H1 (cell line): ENCODE measurements at regions not wholly inside any gene's neighbourhood (a gene's known extent, or its start where the extent isn't known, plus 50 kb on each side); places are given as distances from the start of the nearest gene placed in this dataset.

ENCODE experiments used
- CTCF ChIA-PET: fragments of 300-600 bp; sonication (Branson Sonifier 250); formaldehyde crosslinking; loops from one replicate; lab custom pipeline; 2021; ENCODE audit not compliant: partially characterized antibody; lab: Charles Lee
- POLR2A ChIA-PET: fragments of 300-600 bp; sonication (Branson Sonifier 250); formaldehyde crosslinking; loops from one replicate; lab custom pipeline; 2021; ENCODE audit warnings: inconsistent platforms; ENCODE audit not compliant: partially characterized antibody; lab: Charles Lee
- DNase-seq, 2 experiments: peaks; one replicate each; pipeline versions ENCODE4 v3.0.0 to v3.0.0-alpha.2; 2010 to 2022; ENCODE audit warnings: low spot score in 2 of 2, low read depth in 1 of 2, mixed read lengths in 1 of 2
- FAIRE-seq: peaks from 2 replicates; lab custom pipeline; 2011; peaks lifted over from hg19 to GRCh38; lab: Jason Lieb, UNC
- H2AFZ ChIP-seq: 2 replicates; pipeline ENCODE4 v1.8.1; 2012; ENCODE audit warnings: low read length, inconsistent platforms
- H2AK5ac ChIP-seq: 2 replicates; pipeline ENCODE4 v1.6.1; 2013; ENCODE audit warnings: low read depth, low read length
- H2BK120ac ChIP-seq: replicated peaks from 2 replicates; pipeline ENCODE3; 2013; ENCODE audit warnings: low read depth, low read length, inconsistent platforms
- H2BK12ac ChIP-seq: 2 replicates; pipeline ENCODE4 v1.6.1; 2013; ENCODE audit warnings: low read depth, low read length
- H2BK15ac ChIP-seq: 2 replicates; pipeline ENCODE4 v1.6.1; 2013; ENCODE audit warnings: low read length
- H2BK20ac ChIP-seq: 2 replicates; pipeline ENCODE4 v1.6.1; 2013; ENCODE audit warnings: low read length
- H2BK5ac ChIP-seq: 2 replicates; pipeline ENCODE4 v1.6.1; 2013; ENCODE audit warnings: low read depth, low read length
- H3K14ac ChIP-seq: 2 replicates; pipeline ENCODE4 v1.6.1; 2013; ENCODE audit warnings: inconsistent platforms; ENCODE audit not compliant: insufficient read length
- H3K18ac ChIP-seq: 2 replicates; pipeline ENCODE4 v1.6.1; 2013; ENCODE audit warnings: low read length; ENCODE audit errors: extremely low read depth
- H3K23ac ChIP-seq: 2 replicates; pipeline ENCODE4 v1.6.1; 2013; ENCODE audit warnings: inconsistent platforms; ENCODE audit not compliant: insufficient read length
- H3K23me2 ChIP-seq: 2 replicates; pipeline ENCODE4 v1.6.1; 2013; ENCODE audit warnings: low read depth, low read length
- H3K27ac ChIP-seq: 2 replicates; pipeline ENCODE4 v1.6.1; 2011; ENCODE audit warnings: low read depth, low read length, inconsistent platforms
- H3K27me3 ChIP-seq, 4 experiments: replicated peaks in 1 of 4; 1 replicate in 1 of 4; 2 replicates in 3 of 4; pipeline versions ENCODE4 v1.6.1 to v1.8.1; 2011 to 2013; ENCODE audit warnings: low read length in 3 of 4, mild to moderate bottlenecking in 3 of 4, inconsistent platforms in 2 of 4, mixed read lengths in 2 of 4, moderate library complexity in 1 of 4; ENCODE audit not compliant: control insufficient read depth in 3 of 4, insufficient read depth in 3 of 4; ENCODE audit errors: extremely low read depth in 1 of 4
- H3K36me3 ChIP-seq, 4 experiments: 2 replicates each; pipeline versions ENCODE4 v1.6.1 to v1.8.1; 2011 to 2013; ENCODE audit warnings: mild to moderate bottlenecking in 4 of 4, low read length in 3 of 4, moderate library complexity in 2 of 4, control low read depth in 1 of 4, inconsistent platforms in 1 of 4; ENCODE audit not compliant: insufficient read depth in 4 of 4, control insufficient read depth in 2 of 4
- H3K4ac ChIP-seq: replicated peaks from 2 replicates; pipeline ENCODE3; 2013; ENCODE audit warnings: low read length, low read depth, mixed read lengths, inconsistent platforms; ENCODE audit not compliant: insufficient read length
- H3K4me1 ChIP-seq, 4 experiments: replicated peaks in 1 of 4; 1 replicate in 1 of 4; 2 replicates in 3 of 4; pipeline versions ENCODE4 v1.6.1 to v1.8.1; 2011 to 2013; ENCODE audit warnings: low read length in 3 of 4, inconsistent platforms in 2 of 4, mixed read lengths in 1 of 4; ENCODE audit not compliant: insufficient read depth in 4 of 4, control insufficient read depth in 3 of 4
- H3K4me2 ChIP-seq, 2 experiments: 2 replicates each; pipeline versions ENCODE4 v1.6.1 to v1.8.1; 2011 to 2013; ENCODE audit warnings: low read depth in 2 of 2, low read length in 2 of 2, control low read depth in 1 of 2, inconsistent platforms in 1 of 2, mild to moderate bottlenecking in 1 of 2; ENCODE audit not compliant: insufficient read depth in 1 of 2
- H3K4me3 ChIP-seq, 4 experiments: fragments of 200-600, 300-600 bp in 1 of 4; sonication (generic), shearing (Covaris generic), sonication (Bioruptor Twin) in 1 of 4; 2 replicates each; pipeline versions ENCODE4 v1.5.1 to v1.8.1; 2011 to 2016; ENCODE audit warnings: low read length in 4 of 4, low read depth in 3 of 4, control low read depth in 2 of 4, inconsistent platforms in 2 of 4, mild to moderate bottlenecking in 2 of 4, mixed read lengths in 1 of 4, moderate library complexity in 1 of 4; ENCODE audit not compliant: insufficient read depth in 2 of 4; ENCODE audit errors: extremely low read depth in 1 of 4
- H3K56ac ChIP-seq: replicated peaks from 2 replicates; pipeline ENCODE3; 2013; ENCODE audit warnings: low read depth, mild to moderate bottlenecking, mixed read lengths, low read length, inconsistent platforms; ENCODE audit not compliant: insufficient read length
- H3K79me1 ChIP-seq: 2 replicates; pipeline ENCODE4 v1.6.1; 2013; ENCODE audit warnings: low read depth, low read length, control low read depth
- H3K79me2 ChIP-seq, 2 experiments: 2 replicates each; pipeline versions ENCODE4 v1.6.1 to v1.8.1; 2012 to 2013; ENCODE audit warnings: low read length in 2 of 2, mild to moderate bottlenecking in 2 of 2, inconsistent platforms in 1 of 2; ENCODE audit not compliant: insufficient read depth in 2 of 2, control insufficient read depth in 1 of 2
- H3K9ac ChIP-seq, 4 experiments: replicated peaks in 1 of 4; 1 replicate in 1 of 4; 2 replicates in 3 of 4; pipeline versions ENCODE4 v1.6.1 to v1.8.1; 2011 to 2013; ENCODE audit warnings: low read depth in 3 of 4, low read length in 3 of 4, control low read depth in 2 of 4, mild to moderate bottlenecking in 2 of 4, moderate library complexity in 2 of 4, inconsistent platforms in 1 of 4; ENCODE audit errors: extremely low read depth in 1 of 4
- H3K9me3 ChIP-seq, 2 experiments: 2 replicates each; pipeline versions ENCODE4 v1.6.1 to v1.8.1; 2012 to 2013; ENCODE audit warnings: mild to moderate bottlenecking in 2 of 2, moderate library complexity in 2 of 2, control low read depth in 1 of 2, inconsistent platforms in 1 of 2, low read depth in 1 of 2, low read length in 1 of 2, mixed read lengths in 1 of 2; ENCODE audit not compliant: insufficient read depth in 2 of 2
- H4K20me1 ChIP-seq, 2 experiments: replicated peaks in 1 of 2; 2 replicates each; pipeline versions ENCODE3 to v1.8.1; 2011 to 2013; ENCODE audit warnings: inconsistent platforms in 2 of 2, low read length in 2 of 2, mild to moderate bottlenecking in 1 of 2; ENCODE audit not compliant: insufficient read depth in 2 of 2, control insufficient read depth in 1 of 2
- H4K5ac ChIP-seq: 2 replicates; pipeline ENCODE4 v1.6.1; 2013; ENCODE audit warnings: low read length, low read depth, mixed read lengths, inconsistent platforms; ENCODE audit not compliant: insufficient read length
- H4K8ac ChIP-seq: 2 replicates; pipeline ENCODE4 v1.8.0; 2013; ENCODE audit warnings: mild to moderate bottlenecking, moderate library complexity, low read length, inconsistent platforms; ENCODE audit not compliant: insufficient read depth; ENCODE audit errors: extremely low read depth
- H4K91ac ChIP-seq: replicated peaks from 2 replicates; pipeline ENCODE3; 2013; ENCODE audit warnings: low read length, mixed read lengths, inconsistent platforms; ENCODE audit not compliant: insufficient read length
- EGR1 ChIP-seq: IDR thresholded peaks from 2 replicates; pipeline ENCODE4 v1.6.1; 2011; ENCODE audit warnings: low read depth, low read length, borderline replicate concordance
- GTF2F1 ChIP-seq: IDR thresholded peaks from 2 replicates; pipeline ENCODE4 v1.6.1; 2012; ENCODE audit warnings: low read depth, low read length, improper control_type of control experiment, borderline replicate concordance
- HDAC6 ChIP-seq: IDR thresholded peaks from one replicate; pipeline ENCODE4 v1.7.1; 2012; ENCODE audit warnings: low read depth, mild to moderate bottlenecking, inconsistent platforms, low read length, moderate library complexity
- JUND ChIP-seq: IDR thresholded peaks from 2 replicates; pipeline ENCODE4 v1.6.1; 2011; ENCODE audit warnings: mild to moderate bottlenecking, improper control_type of control experiment, low read length
- KDM1A ChIP-seq: fragments of 200-600, 300-600 bp; sonication (generic); IDR thresholded peaks from 2 replicates; pipeline ENCODE4 v1.7.1; 2016; ENCODE audit warnings: mild to moderate bottlenecking, low read length, borderline replicate concordance
- RAD21 ChIP-seq, 2 experiments: IDR thresholded peaks in 1 of 2; conservative IDR thresholded peaks in 1 of 2; 2 replicates each; pipeline ENCODE4 v1.6.1; 2011; ENCODE audit warnings: low read depth in 2 of 2, low read length in 2 of 2, improper control_type of control experiment in 1 of 2, inconsistent platforms in 1 of 2, mild to moderate bottlenecking in 1 of 2, moderate library complexity in 1 of 2
- RNF2 ChIP-seq: fragments of 200-900, 300-1000 bp; sonication (generic); IDR thresholded peaks from 2 replicates; pipeline ENCODE4 v1.7.1; 2016; ENCODE audit warnings: borderline replicate concordance, low read depth, mild to moderate bottlenecking, antibody characterized with exemption, low read length; ENCODE audit not compliant: poor library complexity, severe bottlenecking; ENCODE audit errors: missing control alignments
- SIN3A ChIP-seq, 2 experiments: IDR thresholded peaks in 1 of 2; conservative IDR thresholded peaks in 1 of 2; 2 replicates each; pipeline ENCODE4 v1.6.1; 2011 to 2012; ENCODE audit warnings: low read length in 2 of 2, improper control_type of control experiment in 1 of 2, low read depth in 1 of 2, mild to moderate bottlenecking in 1 of 2
- SP4 ChIP-seq: IDR thresholded peaks from 2 replicates; pipeline ENCODE4 v1.6.1; 2012; ENCODE audit warnings: low read length, inconsistent platforms
- TAF1 ChIP-seq: IDR thresholded peaks from 2 replicates; pipeline ENCODE4 v1.6.1; 2011; ENCODE audit warnings: mild to moderate bottlenecking, low read depth, low read length
- TBP ChIP-seq: IDR thresholded peaks from 2 replicates; pipeline ENCODE4 v1.6.1; 2011; ENCODE audit warnings: low read depth, low read length, improper control_type of control experiment
- WGBS, 2 experiments: shearing (Covaris generic) in 1 of 2; methylation state at CpG; one replicate each; pipeline versions ENCODE4 v1.1.6 to v1.1.7; 2013 to 2015; ENCODE audit warnings: low lambda C conversion rate in 2 of 2, mixed read lengths in 2 of 2, inconsistent platforms in 1 of 2, low coverage in 1 of 2, missing lambda C conversion rate in 1 of 2; ENCODE audit not compliant: insufficient replicate concordance in 2 of 2, insufficient coverage in 1 of 2, insufficient read length in 1 of 2; ENCODE audit errors: extremely low coverage in 1 of 2, missing lambda C conversion rate in 1 of 2; 5-methylcytosine and 5-hydroxymethylcytosine counted together
- TF ChIP-seq, protein P1 (sequence below): IDR thresholded peaks from 2 replicates; pipeline ENCODE4 v1.6.1; 2011; ENCODE audit warnings: low read depth, mild to moderate bottlenecking, low read length; ENCODE audit not compliant: insufficient read depth
- TF ChIP-seq, protein P2 (sequence below): IDR thresholded peaks from 2 replicates; pipeline ENCODE4 v1.6.1; 2012; ENCODE audit warnings: inconsistent platforms

DNA sequence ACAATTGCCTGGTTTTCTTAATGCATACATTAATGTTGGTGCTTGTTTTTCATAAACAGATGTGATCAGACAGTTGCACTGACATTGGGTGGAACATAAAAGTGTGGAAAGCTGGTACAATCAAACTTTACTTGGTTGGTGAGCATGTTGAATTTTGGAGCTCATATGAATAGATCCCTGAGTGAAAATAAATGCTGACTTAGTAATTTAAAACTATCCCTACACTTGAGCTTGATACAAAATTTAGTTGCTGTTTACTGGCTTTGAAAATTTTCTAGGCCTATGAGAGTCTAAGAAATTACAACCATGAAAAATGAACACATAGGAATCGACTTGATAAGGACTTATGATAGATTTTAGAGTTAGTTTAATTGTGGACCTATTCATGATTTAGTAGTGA is 551.8 kb upstream of the PABPC4L start:
- H3K4ac ChIP-seq, result no peak overlapping the region
- H3K9ac ChIP-seq, result no peak overlapping the region
- WGBS, 2 experiments, result 91% methylated on average over 1 of the region's 1 CpG; no CpG with 5 or more reads in 1 of the 2 experiments
- no peaks in the 10 kb centered on the region for H3K79me1 ChIP-seq
- H2AFZ ChIP-seq, result no peak overlapping the region
- POLR2A ChIA-PET, result no interaction called here
- H3K18ac ChIP-seq, result no peak overlapping the region
- H3K56ac ChIP-seq, result no peak overlapping the region
- H3K23me2 ChIP-seq, result no peaks in the 10 kb centered on the region
- H2AK5ac ChIP-seq, result no peak overlapping the region
- DNase-seq, result no peak
- no peaks in the 10 kb centered on the region for H3K27me3 ChIP-seq
- H4K8ac ChIP-seq, result no peak overlapping the region
- no peak overlapping the region for H3K27ac ChIP-seq
- H3K23ac ChIP-seq, result no peak overlapping the region
- no peak for FAIRE-seq
- H3K79me2 ChIP-seq, result no peaks in the 10 kb centered on the region
- no peak overlapping the region for H3K4me2 ChIP-seq
- no peaks in the 10 kb centered on the region for H4K20me1 ChIP-seq
- CTCF ChIA-PET, result interaction anchor here (0.9 to 1.5 kb wide), 2 partner anchors 8 to 10 kb away, joined by 3 to 5 read pairs; no protein-coding TSS in a partner anchor
- no peaks in the 10 kb centered on the region for H3K36me3 ChIP-seq
- H2BK5ac ChIP-seq, result no peak overlapping the region
- H3K4me1 ChIP-seq, result no peaks in the 10 kb centered on the region
- H4K5ac ChIP-seq, result no peak overlapping the region
- no peak overlapping the region for H3K4me3 ChIP-seq
- no peaks in the 10 kb centered on the region for H3K9me3 ChIP-seq
- H4K91ac ChIP-seq, result no peak overlapping the region
- H2BK20ac ChIP-seq, result no peak overlapping the region
- no peak overlapping the region for H2BK120ac ChIP-seq
- H2BK15ac ChIP-seq, result no peak overlapping the region
- no peak overlapping the region for H2BK12ac ChIP-seq
- no peak overlapping the region for H3K14ac ChIP-seq
- no peak for TF ChIP-seq SIN3A (conservative IDR thresholded peaks at IDR 0.05 in 1 of 2, IDR thresholded peaks at IDR 0.05 in 1 of 2; ENCODE audit: low read depth in 1 of 2, low read length in 2 of 2)
- TF ChIP-seq GTF2F1, result no peak
- no peak for TF ChIP-seq HDAC6
- no peak for TF ChIP-seq KDM1A
- TF ChIP-seq SP4, result no peak
- no peak for TF ChIP-seq RNF2
- TF ChIP-seq EGR1, result no peak
- no peak for TF ChIP-seq TAF1
- TF ChIP-seq, protein P1, sequence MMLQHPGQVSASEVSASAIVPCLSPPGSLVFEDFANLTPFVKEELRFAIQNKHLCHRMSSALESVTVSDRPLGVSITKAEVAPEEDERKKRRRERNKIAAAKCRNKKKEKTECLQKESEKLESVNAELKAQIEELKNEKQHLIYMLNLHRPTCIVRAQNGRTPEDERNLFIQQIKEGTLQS, result no peak
- no peak for TF ChIP-seq TBP
- no peak for TF ChIP-seq RAD21 (IDR thresholded peaks at IDR 0.05 in 1 of 2, conservative IDR thresholded peaks at IDR 0.05 in 1 of 2; ENCODE audit: low read depth in 2 of 2, low read length in 2 of 2)
- no peak for TF ChIP-seq JUND
- TF ChIP-seq, protein P2, sequence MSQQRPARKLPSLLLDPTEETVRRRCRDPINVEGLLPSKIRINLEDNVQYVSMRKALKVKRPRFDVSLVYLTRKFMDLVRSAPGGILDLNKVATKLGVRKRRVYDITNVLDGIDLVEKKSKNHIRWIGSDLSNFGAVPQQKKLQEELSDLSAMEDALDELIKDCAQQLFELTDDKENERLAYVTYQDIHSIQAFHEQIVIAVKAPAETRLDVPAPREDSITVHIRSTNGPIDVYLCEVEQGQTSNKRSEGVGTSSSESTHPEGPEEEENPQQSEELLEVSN, result no peak
